SU-DHL-6 (cell line): ENCODE measurements at regions not wholly inside any gene's neighbourhood (a gene's known extent, or its start where the extent isn't known, plus 50 kb on each side); places are given as distances from the start of the nearest gene placed in this dataset.
A peak's percentile ranks its signal among the peaks of the same experiment; 100 is the strongest.

Experiments
- H2AFZ ChIP-seq: fragments of 200-600 bp; sonication (generic); 2 replicates; pipeline ENCODE4 v1.6.1; 2014; ENCODE audit warnings: low read depth, mild to moderate bottlenecking, moderate library complexity, mixed read lengths, antibody characterized with exemption, low read length; ENCODE audit not compliant: severe bottlenecking
- H3F3A ChIP-seq: fragments of 200-600 bp; shearing (Covaris generic); 2 replicates; pipeline ENCODE4 v1.6.0; 2016; ENCODE audit warnings: antibody characterized with exemption, mild to moderate bottlenecking; ENCODE audit not compliant: insufficient read depth
- H3K27ac ChIP-seq: fragments of 200-600 bp; sonication (generic); 2 replicates; pipeline ENCODE4 v1.5.1; 2016; ENCODE audit warnings: low read depth, mild to moderate bottlenecking, low read length, moderate library complexity, mixed read lengths
- H3K27me3 ChIP-seq: fragments of 200-600 bp; sonication (generic), shearing (Covaris generic); 2 replicates; pipeline ENCODE4 v1.6.0; 2014; ENCODE audit warnings: mild to moderate bottlenecking, low read length
- H3K36me3 ChIP-seq: fragments of 200-600 bp; sonication (generic); 2 replicates; pipeline ENCODE4 v1.6.1; 2014; ENCODE audit warnings: mild to moderate bottlenecking, low read length, mixed read lengths
- H3K4me2 ChIP-seq: fragments of 300-600, 200-600 bp; shearing (Covaris generic), sonication (generic); 2 replicates; pipeline ENCODE4 v1.6.0; 2014; ENCODE audit warnings: low read length, low read depth, mild to moderate bottlenecking; ENCODE audit not compliant: poor library complexity, severe bottlenecking
- H3K4me3 ChIP-seq: fragments of 200-600 bp; sonication (generic); 2 replicates; pipeline ENCODE4 v1.5.1; 2014; ENCODE audit warnings: antibody characterized with exemption, low read length, mild to moderate bottlenecking, mixed read lengths; ENCODE audit not compliant: insufficient read depth, poor library complexity, severe bottlenecking
- H3K79me2 ChIP-seq: fragments of 200-600 bp; sonication (generic); 2 replicates; pipeline ENCODE4 v1.6.1; 2014; ENCODE audit warnings: mild to moderate bottlenecking, low read length, moderate library complexity; ENCODE audit not compliant: insufficient read depth
- H3K9ac ChIP-seq: fragments of 200-600 bp; sonication (generic); 2 replicates; pipeline ENCODE4 v1.7.0; 2014; ENCODE audit warnings: mild to moderate bottlenecking, low read length
- H3K9me2 ChIP-seq: fragments of 200-600 bp; sonication (generic); replicated peaks from 2 replicates; pipeline ENCODE4 v1.6.1; 2014; ENCODE audit warnings: low read length; ENCODE audit not compliant: insufficient read depth
- H3K9me3 ChIP-seq: fragments of 200-600 bp; sonication (generic); 2 replicates; pipeline ENCODE4 v1.6.1; 2014; ENCODE audit warnings: low read length, mixed read lengths; ENCODE audit not compliant: insufficient read depth
- H4K20me1 ChIP-seq: fragments of 200-600 bp; sonication (generic); 2 replicates; pipeline ENCODE4 v1.6.1; 2014; ENCODE audit warnings: low read depth, mild to moderate bottlenecking, antibody characterized with exemption, low read length, moderate library complexity, mixed read lengths
- EZH2phosphoT487 ChIP-seq: fragments of 200-600 bp; sonication (generic), shearing (Covaris generic); conservative IDR thresholded peaks from 2 replicates; pipeline ENCODE4 v1.6.1; 2018; ENCODE audit warnings: mild to moderate bottlenecking, antibody characterized with exemption, low read length, moderate library complexity, mixed read lengths
- TF ChIP-seq, protein P1 (sequence below): fragments of 200-600 bp; sonication (generic); IDR thresholded peaks from one replicate; pipeline ENCODE4 v1.5.1; 2017; ENCODE audit warnings: antibody characterized with exemption, mild to moderate bottlenecking, low read length, moderate library complexity; ENCODE audit not compliant: insufficient read depth, poor library complexity, severe bottlenecking

DNA sequence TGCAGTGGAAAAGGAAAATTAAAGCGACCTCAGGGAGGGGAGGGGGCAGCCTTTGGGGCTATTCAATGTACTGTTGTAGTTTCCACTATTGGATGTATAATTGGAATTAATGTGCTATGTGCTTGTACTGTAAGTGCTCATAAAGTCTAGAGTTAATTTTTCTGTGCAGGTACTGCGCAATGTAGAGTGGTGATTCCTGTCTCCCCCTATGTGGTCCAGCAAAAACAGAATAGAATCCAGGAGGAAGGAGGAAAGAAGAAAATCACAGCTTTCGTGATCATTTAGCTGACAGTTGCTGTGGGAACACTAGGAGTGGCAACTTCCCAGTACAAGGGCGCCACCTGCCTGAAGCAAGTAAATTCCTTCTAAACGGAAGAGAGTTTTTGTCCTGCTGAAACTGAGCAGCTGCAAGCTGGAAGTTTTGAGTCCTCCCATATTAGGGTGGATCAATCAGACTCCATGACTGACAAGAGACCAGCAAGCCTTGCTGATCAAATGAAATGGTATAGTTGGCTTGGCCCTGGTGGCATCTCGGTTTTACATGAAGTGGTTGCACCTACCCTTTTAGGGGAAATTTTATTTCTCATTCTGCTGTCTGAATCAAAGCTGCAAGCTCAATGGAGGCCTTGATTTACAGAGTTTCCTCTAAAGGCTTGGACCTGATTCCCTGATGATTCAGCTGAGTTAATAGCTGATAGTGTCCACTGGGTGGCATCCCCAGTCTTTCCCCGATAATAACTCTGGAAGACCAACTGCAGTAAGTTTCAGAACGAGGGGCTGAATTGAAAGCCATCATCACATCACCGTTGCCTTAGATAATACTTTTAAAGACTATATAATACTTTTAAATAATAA lies 299.8 kb downstream of the HGF start:
- no peak overlapping the region for H3K4me2 ChIP-seq
- H3K79me2 ChIP-seq, result no peaks in the 10 kb centered on the region
- H3K36me3 ChIP-seq, result no peaks in the 10 kb centered on the region
- H3F3A ChIP-seq, result no peaks in the 10 kb centered on the region
- H3K9me3 ChIP-seq, result no peaks in the 10 kb centered on the region
- H2AFZ ChIP-seq, result no peak overlapping the region
- TF ChIP-seq EZH2phosphoT487, result no peak
- TF ChIP-seq, protein P1, sequence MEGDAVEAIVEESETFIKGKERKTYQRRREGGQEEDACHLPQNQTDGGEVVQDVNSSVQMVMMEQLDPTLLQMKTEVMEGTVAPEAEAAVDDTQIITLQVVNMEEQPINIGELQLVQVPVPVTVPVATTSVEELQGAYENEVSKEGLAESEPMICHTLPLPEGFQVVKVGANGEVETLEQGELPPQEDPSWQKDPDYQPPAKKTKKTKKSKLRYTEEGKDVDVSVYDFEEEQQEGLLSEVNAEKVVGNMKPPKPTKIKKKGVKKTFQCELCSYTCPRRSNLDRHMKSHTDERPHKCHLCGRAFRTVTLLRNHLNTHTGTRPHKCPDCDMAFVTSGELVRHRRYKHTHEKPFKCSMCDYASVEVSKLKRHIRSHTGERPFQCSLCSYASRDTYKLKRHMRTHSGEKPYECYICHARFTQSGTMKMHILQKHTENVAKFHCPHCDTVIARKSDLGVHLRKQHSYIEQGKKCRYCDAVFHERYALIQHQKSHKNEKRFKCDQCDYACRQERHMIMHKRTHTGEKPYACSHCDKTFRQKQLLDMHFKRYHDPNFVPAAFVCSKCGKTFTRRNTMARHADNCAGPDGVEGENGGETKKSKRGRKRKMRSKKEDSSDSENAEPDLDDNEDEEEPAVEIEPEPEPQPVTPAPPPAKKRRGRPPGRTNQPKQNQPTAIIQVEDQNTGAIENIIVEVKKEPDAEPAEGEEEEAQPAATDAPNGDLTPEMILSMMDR, result peak; percentile 51
- H3K4me3 ChIP-seq, result no peak overlapping the region
- no peaks in the 10 kb centered on the region for H3K27me3 ChIP-seq
- no peak overlapping the region for H3K9ac ChIP-seq
- no peaks in the 10 kb centered on the region for H4K20me1 ChIP-seq
- no peaks in the 10 kb centered on the region for H3K9me2 ChIP-seq
- H3K27ac ChIP-seq, result no peak overlapping the region

DNA sequence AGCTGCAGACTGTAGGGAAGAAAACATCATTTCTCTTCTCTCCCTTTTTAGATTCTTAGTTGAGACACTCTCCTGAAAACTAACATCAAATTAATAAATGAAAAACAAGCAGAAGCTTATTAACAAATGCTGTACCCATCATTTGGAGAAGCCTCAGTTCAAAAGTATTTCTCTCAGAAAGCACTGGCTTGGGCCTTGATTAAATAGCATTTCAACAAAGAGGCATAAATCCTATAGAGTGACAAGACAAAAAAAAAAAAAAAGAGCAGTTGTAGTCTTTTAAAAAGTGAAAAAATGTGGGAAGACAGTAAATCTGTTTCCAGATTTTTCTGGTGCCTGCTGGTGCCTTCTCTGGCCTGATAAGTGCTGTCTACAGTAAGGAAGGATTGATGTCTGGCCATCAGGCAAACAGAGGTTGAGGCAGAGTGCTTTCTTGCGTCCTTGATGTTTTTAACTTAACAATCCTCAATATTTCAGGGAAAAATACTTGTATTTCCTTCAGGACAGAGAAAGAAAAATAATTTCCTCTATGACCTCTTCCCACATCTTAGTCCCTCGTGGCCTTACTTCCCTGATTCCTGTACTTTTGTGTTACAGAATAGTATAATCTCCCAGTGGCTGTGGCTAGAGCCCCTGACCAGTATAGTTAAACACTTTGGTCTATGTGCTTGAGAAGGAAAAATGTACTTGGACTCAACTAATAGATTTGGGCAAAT lies 300.5 kb downstream of the HGF start:
- no peak overlapping the region for H3K4me3 ChIP-seq
- H3K9me3 ChIP-seq, result no peaks in the 10 kb centered on the region
- TF ChIP-seq, protein P1, result no peak
- TF ChIP-seq EZH2phosphoT487, result no peak
- no peak overlapping the region for H2AFZ ChIP-seq
- no peaks in the 10 kb centered on the region for H3K36me3 ChIP-seq
- no peaks in the 10 kb centered on the region for H3K9me2 ChIP-seq
- H3F3A ChIP-seq, result no peaks in the 10 kb centered on the region
- H3K27me3 ChIP-seq, result no peaks in the 10 kb centered on the region
- H3K9ac ChIP-seq, result no peak overlapping the region
- no peak overlapping the region for H3K27ac ChIP-seq
- no peaks in the 10 kb centered on the region for H3K79me2 ChIP-seq
- no peak overlapping the region for H3K4me2 ChIP-seq
- no peaks in the 10 kb centered on the region for H4K20me1 ChIP-seq

DNA sequence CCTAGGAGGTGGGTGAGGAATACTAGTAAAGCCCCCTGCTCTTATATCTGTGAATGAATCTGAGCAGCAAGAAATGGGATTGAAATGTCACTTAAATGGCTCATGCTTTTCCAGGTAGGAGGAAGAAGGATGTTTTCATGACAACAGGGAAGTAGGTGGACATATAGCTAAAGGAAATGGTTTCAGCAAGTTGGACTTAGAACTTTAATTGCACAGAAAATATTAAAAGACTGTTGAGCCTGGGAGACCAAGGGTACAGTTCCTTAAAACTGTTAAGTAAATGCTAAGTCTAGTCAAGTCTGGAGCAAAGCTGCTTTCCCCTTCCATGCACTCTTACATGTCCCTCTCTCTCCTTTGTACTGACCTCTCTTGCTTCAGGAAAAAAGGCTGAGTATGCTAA lies 301.3 kb downstream of the HGF start:
- no peak overlapping the region for H3K4me3 ChIP-seq
- H2AFZ ChIP-seq, result no peak overlapping the region
- H3K36me3 ChIP-seq, result no peaks in the 10 kb centered on the region
- TF ChIP-seq EZH2phosphoT487, result no peak
- TF ChIP-seq, protein P1, result no peak
- no peak overlapping the region for H3K27ac ChIP-seq
- H3K9ac ChIP-seq, result no peak overlapping the region
- H3F3A ChIP-seq, result no peaks in the 10 kb centered on the region
- H4K20me1 ChIP-seq, result no peaks in the 10 kb centered on the region
- H3K79me2 ChIP-seq, result no peaks in the 10 kb centered on the region
- no peaks in the 10 kb centered on the region for H3K27me3 ChIP-seq
- H3K9me3 ChIP-seq, result no peaks in the 10 kb centered on the region
- H3K4me2 ChIP-seq, result no peak overlapping the region
- H3K9me2 ChIP-seq, result no peaks in the 10 kb centered on the region
